HG03439 (cell line): ENCODE measurements at regions not wholly inside any gene's neighbourhood (a gene's known extent, or its start where the extent isn't known, plus 50 kb on each side); places are given as distances from the start of the nearest gene placed in this dataset.

Experiments
- ATAC-seq: cut with Tn5 transposase; IDR thresholded peaks from one replicate; pipeline ENCODE4 v1.9.1; 2021; ENCODE audit warnings: mild to moderate bottlenecking, moderate library complexity; ENCODE audit not compliant: unreplicated experiment

GRCh38 chr12:58814036-58814435, 106.3 kb downstream of the LRIG3 start:
- ATAC-seq: no peak

- ATAC-seq: no peak
Measured at GRCh38 chr12:58815235-58815634, 105.1 kb downstream of the LRIG3 start.

- ATAC-seq: no peak
Measured at GRCh38 chr12:58818546-58818945, 101.8 kb downstream of the LRIG3 start.

- ATAC-seq: no peak
Measured at GRCh38 chr12:58819345-58819744, 101.0 kb downstream of the LRIG3 start.

GRCh38 chr12:58819985-58820384, 100.3 kb downstream of the LRIG3 start:
- ATAC-seq: no peak
